Stimulated activated CD8-positive, alpha-beta memory T cell treated with anti-CD3 and anti-CD28 coated beads, Interleukin-15, amount 100 ng/mL, for 24 hours (primary cell): ENCODE measurements at regions not wholly inside any gene's neighbourhood (a gene's known extent, or its start where the extent isn't known, plus 50 kb on each side); places are given as distances from the start of the nearest gene placed in this dataset.
"Not testable (repeated sequence)": the region's sequence is repeated elsewhere in the genome, so short reads cannot be mapped to it uniquely, and the experiment has no call there.

Experiments used
- DNase-seq: peaks from one replicate; pipeline ENCODE4 v3.0.0-alpha.2; 2020; ENCODE audit warnings: low read depth

DNA sequence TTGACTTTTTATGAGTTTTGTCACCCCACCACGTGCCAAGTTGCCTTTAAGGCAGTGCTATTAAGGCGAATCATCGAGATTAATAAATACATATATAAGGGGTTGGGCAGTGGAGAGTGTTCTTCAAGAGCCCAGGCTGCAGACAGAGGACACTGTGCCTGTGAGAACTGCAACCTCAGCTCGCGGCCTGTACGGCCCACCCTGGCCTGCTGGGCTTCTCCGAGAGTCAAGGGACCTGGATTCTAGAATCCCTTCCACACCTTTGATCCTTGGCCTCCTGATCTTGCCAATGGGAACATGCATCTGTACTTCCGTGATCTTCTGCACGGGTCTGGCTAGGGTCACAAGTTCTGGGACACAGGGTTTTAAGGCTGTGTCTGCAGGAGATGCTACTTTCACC lies 54.5 kb downstream of the IRX5 start:
- DNase-seq, result no peak

DNA sequence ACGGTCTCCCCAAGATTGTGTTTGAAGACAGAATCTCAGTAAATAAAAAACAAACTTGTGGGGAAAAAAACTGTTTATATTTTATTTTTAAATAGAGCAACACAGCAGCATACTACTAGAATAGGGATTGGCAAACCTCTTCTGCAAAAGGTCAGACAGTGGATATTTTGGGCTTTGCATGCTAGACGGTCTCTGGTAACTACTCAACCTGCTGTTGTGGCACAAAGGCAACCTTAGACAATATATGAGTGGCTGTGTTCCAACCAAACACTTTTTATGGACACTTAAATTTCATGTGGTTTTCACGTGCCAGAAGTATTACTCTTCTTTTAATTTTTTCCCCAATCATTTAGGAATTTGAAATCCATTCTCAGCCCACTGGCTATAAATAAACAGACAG lies 55.0 kb downstream of the IRX5 start:
- DNase-seq, result no peak

DNA sequence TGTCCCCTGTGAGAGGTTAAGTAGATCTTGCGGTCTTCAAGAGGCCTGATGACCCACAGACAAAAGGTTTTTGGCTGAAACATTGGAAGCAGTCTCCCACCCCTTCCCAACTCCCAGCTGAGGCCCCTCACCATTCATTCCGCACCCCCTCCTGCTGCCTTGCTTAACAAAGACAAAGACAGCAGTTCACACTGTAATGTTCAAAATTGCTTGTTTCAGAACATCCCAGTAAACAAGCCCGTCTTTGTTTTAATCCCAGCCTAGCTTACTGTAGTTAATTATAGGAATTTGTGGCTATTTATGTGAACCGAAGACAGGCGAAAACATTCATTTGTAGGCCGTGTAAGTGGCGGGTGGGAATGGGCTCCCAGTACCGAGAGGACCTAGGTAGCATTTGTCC lies 55.7 kb downstream of the IRX5 start:
- no peak for DNase-seq

DNA sequence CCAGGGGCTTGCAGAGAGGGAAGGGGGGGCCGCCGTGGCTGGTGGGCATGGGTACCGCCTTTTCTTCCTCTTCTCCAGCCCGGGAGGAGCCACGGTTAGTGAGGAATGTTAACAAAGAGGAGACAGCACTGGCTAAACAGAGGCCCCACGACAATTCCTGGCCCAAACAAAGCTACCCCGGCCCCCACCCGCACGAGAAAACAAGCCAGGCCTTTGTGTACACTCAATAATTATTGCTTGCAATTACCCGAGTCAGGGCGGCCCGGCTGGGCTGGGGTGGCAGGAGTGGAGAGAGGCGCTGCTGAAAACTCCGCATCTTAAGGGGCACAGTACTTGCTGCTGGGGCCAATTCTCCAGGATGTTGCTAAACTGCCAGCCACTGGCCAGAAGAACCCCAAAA lies 56.4 kb downstream of the IRX5 start:
- no peak for DNase-seq

DNA sequence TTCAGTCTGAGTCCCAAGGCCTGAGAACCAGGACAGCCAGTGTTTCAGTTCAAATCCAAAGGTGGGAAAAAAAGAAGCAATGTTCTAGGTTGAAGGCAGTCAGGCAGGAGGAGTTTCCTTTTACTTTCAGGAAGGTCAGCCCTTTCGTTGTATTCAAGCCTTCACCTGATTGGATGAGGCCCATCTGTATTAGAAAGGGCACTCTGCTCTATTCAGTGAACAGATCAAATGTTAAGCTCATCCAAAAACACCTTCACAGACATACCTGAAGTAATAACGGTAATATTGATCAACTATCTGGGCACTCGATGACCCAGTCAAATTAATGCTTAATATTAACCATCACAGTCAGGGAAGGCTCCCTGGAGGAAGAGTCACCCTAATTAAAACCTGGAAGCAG lies 60.9 kb downstream of the IRX5 start:
- DNase-seq, result no peak

DNA sequence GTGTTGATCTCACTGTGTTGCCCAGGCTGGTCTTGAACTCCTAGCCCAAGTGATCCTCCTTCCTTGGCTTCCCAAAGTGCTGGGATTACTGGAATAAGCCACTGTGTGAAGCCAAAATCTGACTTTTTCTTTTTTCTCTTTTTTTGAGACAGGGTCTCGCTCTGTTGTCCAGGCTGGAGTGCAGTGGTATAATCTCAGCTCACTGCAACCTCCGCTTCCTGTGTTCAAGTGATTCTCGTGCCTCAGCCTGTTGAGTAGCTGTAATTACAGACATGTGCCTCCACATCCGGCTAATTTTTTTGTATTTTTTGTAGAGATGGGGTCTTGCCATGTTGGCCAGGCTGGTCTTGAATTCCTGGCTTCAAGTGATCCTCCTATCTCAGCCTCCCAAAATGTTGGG lies 61.3 kb downstream of the IRX5 start:
- DNase-seq, result not testable (repeated sequence)

DNA sequence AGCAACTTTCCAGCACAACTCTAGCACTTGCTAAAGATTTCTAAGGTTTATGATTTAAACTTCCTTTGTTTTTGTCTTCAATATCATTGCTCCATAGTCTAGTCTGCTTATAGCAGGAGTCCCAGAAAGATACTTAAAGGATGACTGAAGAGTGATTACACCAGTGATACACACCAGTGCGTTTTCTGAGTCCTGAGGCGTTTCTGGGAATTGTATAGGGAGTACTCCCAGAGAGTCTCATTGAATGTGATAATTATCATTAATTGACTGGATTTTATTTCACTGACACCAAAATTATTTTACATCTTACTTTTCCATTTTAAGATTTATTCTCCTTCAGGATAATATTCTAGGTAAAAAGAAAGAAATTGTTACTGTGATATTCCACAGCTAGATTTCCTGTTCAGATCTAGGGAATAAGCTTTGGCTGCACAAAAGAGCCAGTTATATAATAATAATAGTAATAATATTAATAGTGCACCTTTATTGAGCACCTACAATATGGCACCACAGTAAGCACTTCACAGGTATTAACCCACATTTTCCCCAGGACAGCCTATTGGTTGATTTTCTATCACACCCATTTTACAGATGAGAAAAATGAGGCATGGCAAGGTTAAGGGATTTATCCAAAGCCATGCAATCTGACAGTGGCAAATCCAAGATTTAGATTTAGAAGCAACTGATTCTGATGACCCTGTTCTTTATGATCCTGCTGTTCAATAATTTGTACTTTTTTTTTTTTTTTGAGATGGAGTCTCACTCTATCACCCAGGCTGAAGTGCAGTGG lies 62.6 kb downstream of the IRX5 start:
- no peak for DNase-seq

DNA sequence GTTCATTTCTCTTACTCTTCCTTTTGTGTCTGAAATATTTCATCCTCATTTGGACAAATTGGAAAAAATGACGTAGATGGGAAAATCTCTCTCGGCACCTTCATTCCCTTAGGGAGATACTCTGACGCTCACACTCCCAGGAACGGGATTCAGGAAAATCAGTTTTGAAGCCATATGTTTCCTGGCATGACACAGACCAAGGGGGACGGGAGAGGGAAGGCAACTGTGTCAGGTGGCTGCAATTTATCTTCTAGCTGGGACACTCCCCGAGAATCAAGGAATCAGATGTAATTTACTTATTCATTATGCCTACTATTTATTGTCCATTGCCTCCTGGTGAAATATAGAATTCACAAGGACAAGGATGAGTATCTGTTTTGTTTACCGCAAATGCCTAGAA lies 65.5 kb downstream of the IRX5 start:
- DNase-seq, result no peak

DNA sequence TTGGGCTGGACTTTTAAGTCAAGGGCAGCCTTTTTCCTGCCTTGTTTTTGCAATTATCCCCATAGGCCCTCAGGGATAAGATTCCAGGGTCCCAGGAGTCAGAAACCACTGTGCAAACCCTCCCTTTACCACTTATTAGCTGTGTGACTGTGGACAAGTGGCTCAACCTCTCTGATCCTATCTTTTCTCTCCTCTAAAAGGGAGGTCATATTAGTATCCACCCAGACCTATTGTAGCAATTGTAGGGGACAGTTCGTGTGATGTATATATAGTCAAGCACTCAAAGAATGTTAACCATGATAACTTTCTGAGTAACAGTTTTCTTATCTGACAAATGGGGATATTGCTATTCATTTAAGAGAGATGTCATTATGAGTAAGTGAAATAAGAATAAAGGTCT lies 68.2 kb downstream of the IRX5 start:
- DNase-seq, result no peak

DNA sequence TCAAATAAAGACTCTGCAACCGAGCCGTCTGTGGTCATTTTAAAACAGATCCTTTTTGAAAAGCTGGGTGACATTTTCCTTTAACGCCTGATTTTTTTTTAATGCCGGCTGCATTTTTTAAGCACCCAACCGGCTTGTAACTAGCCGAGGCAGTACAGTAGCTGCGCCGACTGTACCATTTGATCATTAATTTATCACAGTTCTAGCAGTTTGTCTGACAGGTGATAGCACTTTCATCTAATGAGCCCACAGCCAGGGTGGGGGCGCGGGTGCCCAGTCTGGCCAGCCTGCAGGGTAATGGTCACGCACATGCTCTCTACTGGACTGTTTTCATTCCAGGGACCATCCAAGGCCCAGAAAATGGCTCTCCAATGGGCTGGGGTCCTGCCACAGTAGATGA lies 68.8 kb downstream of the IRX5 start:
- no peak for DNase-seq

DNA sequence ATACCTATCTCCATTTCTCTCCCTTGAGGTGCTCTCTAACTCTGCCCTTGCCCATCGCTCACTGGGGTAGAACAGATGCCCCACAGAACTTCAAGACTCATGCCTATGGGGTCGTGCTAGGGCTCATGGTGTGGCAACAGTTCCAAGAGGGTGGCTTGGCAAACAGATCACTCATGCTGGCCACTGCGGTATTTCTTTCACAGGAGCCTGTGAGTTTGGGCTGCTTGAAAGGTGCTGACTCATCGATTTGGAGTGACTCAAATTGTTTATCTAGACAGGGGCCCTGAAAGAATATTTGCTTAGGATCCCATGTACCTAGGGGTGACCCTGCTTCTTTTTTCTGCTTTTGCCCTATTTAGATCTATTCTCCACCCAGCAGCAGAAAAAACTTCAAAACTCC lies 69.9 kb downstream of the IRX5 start:
- DNase-seq, result no peak

DNA sequence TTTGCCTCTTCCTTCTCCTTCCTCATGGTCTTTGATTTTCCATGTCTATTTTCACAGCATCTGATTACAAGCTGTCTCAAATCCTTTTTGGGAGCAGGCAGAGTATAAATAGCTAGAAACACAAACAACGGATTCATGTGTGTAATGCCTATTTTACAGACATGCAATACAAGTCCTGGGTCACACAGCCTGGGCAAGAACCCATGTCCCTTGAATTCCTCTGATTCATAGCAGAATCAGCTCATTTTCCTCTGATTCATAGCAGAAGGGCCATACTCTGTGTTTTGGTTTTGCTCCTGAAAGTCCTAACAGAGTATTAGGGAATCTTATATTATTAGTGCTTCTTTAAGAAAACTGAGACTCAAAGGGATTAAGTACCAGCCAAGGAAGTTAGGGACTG lies 71.3 kb downstream of the IRX5 start:
- no peak for DNase-seq

DNA sequence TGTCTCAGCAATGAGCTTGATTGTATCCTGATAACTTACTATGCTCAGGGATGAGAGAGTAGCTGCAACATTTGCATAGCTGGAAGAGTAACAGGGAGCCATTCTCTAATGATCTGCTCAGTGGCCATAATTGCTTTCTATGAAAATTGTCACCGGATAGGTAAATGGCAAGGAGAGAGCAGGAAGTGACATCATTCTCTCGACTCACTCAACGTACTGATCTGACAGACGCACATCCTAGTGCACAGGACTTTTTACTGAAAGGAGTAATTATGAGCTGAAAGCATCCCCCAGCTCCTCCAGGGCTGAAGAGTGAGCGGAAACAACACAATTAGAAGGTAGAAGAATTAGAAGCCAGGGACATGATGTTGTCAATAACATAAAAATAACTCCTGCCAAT lies 71.8 kb downstream of the IRX5 start:
- no peak for DNase-seq

DNA sequence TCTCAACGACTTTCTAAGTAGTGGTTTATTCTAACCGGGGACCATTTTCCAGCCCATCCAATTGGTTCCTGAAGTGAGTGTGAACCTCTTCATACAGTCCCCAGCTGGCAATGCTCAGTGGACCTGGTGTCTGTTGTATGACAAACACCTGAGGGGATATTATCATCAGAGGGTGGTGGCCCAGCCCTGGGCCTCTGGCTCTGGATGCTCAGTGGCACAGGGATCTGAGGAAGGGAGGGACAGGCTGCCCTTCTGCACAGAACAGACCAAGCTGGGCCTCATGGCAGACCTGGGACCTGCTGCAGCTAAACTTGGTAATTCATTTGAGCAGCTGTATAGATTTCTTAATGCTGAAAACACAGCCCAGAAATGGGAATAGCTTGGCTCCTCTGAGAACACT lies 72.6 kb downstream of the IRX5 start:
- DNase-seq, result no peak

DNA sequence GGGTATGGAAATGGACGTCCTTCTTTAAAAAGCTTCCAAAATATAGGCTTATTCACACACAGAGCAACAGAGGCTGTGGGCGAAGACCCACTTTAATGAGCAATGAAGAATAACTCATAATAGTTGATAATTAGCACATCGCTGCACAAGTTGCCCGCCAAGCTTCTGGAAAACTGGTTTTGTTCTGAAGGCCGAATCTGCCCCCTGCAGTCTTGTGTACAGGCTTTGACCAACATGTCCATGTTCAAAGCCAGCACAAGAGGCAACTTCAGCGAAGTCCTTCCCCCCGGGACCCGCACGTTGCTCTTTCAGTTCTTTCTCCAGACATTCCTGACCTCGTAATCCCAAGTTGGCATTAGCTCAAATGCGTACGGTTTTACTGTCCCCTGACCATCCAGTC lies 73.3 kb downstream of the IRX5 start:
- DNase-seq, result no peak

DNA sequence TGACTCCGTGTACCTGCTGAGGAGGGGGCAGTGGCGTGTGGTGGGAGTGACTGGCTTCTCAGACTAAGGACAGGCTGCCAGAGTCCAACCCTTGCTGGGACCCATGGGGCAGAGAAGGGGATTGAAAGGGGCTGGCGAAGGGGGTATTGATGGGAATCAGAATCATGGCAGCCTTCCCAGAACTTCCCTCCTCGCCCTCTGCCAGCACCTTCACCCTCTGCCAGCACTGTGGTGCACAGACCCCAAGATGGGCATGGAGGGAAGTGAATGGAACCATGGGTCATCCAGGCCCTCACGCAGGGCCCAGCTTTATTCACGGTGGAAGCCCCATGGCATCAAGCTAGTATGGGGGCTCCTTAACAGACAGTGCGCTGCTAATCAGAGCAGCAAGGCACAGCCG lies 76.8 kb downstream of the IRX5 start:
- no peak for DNase-seq

DNA sequence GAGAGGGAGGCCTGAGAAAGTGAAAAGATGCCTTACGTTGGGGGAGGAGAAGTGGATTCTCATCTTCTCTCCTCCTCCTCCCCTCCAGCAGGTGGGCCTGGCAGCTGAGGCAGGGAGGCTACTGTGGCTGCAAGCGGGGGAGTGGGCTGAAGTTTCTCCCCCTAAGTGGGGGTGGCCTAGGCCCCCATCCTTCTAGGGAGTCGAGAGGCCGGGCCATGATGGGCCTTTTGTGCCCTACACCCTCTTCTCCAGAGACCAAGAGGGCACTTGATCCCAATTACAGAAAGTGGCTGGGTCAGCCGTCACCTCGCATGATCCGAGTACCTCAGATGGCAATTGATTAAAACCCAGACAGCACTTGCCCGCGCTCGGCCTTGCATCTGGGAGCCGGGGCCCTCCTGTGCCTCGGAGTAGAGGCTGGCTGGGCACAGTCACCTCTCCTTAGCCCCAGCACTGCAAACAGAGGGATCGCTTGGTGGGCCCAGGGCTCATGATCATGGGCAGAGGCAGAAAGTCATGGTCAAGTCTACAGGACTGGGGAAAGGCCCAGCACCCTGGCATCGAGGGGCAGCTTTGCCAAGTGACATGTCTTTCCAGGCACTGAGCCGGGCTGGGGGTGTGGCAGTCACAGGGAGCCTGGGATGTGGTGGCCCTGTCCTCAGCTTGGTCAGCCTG lies 78.3 kb downstream of the IRX5 start:
- DNase-seq, result no peak

DNA sequence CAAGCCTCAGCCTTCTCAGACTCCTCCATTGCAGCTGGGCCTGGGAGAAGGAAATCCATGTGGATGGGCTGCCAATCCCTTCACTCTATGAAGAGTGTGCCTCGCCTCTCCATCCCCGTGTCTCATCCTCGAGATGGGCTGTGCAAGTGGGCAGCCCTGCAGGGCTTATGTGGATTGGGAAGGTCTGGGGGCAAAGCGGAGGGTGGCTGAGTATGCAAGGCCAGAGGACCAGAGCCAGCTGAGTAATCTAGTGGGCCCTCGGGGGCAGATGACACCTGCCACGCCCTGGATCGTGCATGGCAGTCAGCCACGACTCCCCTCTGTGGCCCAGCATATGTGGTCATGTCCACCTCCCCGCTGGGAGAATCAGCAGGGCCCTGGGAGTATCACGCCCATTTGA lies 78.9 kb downstream of the IRX5 start:
- no peak for DNase-seq

DNA sequence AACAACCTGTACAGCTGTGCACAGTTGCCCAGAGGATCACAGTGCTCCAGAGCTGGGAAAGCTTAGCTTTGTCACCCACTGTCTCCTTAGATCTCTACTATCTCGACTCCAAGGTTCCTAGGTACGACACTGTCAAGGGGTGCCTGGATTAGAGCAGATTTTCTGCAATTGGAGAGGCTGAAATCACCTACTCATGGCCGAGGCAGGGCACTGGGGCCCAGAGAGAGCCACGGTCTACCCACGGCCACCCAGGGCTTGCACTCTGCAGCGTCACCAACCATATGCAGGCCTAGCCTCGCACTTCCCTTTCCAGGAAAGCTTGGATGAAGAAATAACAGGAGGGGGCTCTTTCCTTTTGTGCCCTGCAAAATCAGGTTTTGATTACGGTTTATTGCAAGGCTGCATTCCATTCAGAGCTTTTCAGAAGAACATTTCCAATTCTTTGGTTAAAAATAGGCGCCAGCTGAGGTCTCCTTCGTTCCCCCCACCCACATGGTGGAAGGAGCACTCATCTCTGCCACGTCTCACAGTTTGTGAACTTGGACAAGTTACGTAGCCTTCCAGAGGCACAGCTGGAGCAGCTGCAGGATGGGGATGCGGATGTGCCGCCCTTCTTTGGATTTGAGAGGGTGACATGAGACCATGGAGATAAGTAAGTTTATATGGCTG lies 80.0 kb downstream of the IRX5 start:
- no peak for DNase-seq

DNA sequence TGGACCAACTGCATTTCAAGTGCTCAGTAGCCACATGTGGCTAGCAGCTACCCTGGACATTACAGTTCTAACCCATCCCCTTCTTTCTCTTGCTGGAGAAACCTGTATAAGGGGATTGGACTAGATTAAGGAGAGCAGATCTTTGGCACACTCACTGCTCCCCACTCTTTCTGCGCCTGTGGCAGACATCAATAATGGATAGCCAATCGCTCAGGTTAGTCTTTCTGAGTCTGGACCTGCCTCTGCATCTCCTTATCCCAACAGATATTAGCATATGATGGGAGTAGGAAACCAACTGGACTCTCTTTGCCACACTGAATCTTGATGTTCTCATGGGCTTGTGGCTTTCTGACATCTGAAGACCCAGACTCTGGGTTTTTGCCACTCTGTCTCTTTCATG lies 81.7 kb downstream of the IRX5 start:
- DNase-seq, result no peak

DNA sequence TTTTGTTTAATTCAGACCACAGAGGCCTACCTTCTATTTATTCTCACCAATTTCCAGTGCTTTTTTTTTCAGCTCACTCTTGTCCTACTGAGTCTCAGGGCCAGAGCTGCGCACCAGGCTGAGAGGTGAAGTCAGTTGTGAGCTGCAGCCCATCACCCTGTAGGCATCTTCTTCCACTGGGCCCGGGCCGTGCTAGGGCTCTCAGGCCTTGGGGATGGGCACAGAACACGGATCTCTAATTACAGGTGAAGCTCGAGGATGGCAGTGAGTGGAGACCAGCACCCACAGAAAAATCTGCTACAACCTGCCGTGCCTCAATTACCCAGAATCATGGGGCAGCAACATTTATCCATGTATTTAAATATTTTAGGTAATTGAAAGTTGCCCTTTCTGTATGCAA lies 82.1 kb downstream of the IRX5 start:
- DNase-seq, result no peak

DNA sequence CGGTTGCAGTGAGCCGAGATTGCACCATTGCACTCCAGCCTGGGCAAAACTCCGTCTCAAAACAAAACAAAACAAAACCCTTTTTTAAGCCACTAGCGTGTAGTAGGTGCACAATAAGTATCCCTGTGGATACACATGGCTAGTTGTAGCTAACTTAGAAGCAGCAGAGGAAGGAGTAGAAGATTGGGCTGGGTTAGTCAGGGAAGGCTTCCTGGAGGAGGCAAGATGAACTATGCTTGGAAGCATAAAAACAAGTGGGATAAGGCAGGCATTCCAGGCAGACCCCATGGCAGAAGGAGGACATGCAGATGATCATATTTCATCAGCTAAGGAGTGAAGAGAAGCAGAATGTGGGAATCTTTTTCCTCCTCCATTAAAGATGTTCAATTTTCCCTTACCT lies 83.4 kb downstream of the IRX5 start:
- no peak for DNase-seq

DNA sequence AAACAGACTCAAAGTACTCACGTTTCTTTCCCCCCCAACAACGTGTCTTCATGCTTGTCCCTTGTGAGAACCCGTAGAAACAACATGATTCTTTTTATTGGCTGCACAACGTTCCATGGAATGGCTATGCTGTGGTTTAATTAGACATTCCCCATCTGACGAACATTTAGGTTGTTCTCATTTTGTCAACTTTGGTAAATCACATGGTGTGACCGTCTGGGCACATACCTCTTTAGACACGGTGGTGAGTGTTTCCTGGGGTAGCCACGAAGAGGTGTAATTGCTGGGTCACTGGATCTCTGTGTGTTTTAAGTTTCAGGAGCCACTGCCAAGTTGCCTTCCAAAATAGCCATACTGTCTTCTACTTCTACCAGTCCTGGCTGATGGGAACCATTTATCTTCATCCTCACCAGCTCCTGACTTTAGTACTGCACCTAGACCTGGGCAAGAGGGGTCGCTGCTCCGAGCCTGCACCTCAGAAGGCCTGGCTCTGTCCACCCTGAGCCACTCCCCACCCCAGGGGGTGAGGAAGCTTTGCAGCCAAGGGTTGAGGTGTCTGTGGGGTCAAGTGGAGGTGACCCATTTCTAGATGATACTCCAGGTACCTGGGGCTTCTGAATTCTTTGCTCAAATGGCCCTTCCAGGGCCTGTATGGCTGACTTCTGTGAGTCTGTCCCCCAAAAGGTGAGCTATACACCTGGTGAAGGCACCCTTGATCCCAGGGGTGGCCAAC lies 84.7 kb downstream of the IRX5 start:
- no peak for DNase-seq
